Stimulated activated naive CD8-positive, alpha-beta T cell treated with anti-CD3 and anti-CD28 coated beads, Interleukin-15, amount 100 ng/mL, for 72 hours (primary cell): ENCODE measurements at regions not wholly inside any gene's neighbourhood (a gene's known extent, or its start where the extent isn't known, plus 50 kb on each side); places are given as distances from the start of the nearest gene placed in this dataset.
A peak's percentile ranks its signal among the peaks of the same experiment; 100 is the strongest.

Source experiments
- ATAC-seq: fragments of 150-1000 bp; cut with Tn5 transposase; 2 replicates; pipeline ENCODE4 v1.10.0; 2021; ENCODE audit warnings: mild to moderate bottlenecking, moderate library complexity
- DNase-seq, 2 donors: peaks; one replicate each; pipeline ENCODE4 v3.0.0; 2021 to 2022
- H3K27ac Mint-ChIP-seq, 2 donors: one replicate each; pipeline ENCODE4 v1.8.0; 2022; ENCODE audit warnings: mild to moderate bottlenecking in 2 of 2, mixed read lengths in 2 of 2, moderate library complexity in 2 of 2
- H3K27me3 Mint-ChIP-seq: one replicate; pipeline ENCODE4 v1.8.0; 2022; ENCODE audit warnings: mixed read lengths
- H3K4me1 Mint-ChIP-seq: one replicate; pipeline ENCODE4 v1.8.0; 2022; ENCODE audit warnings: mild to moderate bottlenecking, mixed read lengths
- H3K4me3 Mint-ChIP-seq, 2 donors: one replicate each; pipeline ENCODE4 v1.8.0; 2022; ENCODE audit warnings: mild to moderate bottlenecking in 2 of 2, mixed read lengths in 2 of 2, moderate library complexity in 1 of 2
- H3K9me3 Mint-ChIP-seq, 2 donors: one replicate each; pipeline ENCODE4 v1.8.0; 2022; ENCODE audit warnings: mixed read lengths in 2 of 2

DNA sequence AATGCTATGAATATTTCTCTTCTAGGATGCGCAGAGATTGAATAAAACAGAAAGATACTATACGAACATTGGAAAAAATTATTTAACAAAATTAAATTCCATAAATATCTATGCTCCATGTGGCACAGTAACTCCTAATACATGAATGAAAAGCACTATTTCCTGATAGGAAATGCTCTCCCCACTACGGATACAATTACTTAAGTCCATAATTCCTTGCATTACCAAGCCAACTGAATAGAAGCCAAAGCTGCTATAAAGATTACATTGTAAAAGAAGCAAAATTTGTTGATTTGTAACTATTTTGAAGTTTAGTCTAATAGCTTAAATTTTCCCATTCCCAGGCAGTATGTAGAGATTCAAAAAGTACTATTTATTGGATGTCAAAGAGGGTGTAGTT lies 61.8 kb upstream of the SNX2 start:
- Mint-ChIP-seq H3K4me1 (no peaks in the 10 kb centered on the region), H3K4me3 (no peak overlapping the region), H3K27me3 (peaks cover 12% of the 10 kb centered on the region), H3K9me3 (no peaks in the 10 kb centered on the region), H3K27ac (no peak overlapping the region)
- DNase-seq = no peak
- no peak for ATAC-seq

DNA sequence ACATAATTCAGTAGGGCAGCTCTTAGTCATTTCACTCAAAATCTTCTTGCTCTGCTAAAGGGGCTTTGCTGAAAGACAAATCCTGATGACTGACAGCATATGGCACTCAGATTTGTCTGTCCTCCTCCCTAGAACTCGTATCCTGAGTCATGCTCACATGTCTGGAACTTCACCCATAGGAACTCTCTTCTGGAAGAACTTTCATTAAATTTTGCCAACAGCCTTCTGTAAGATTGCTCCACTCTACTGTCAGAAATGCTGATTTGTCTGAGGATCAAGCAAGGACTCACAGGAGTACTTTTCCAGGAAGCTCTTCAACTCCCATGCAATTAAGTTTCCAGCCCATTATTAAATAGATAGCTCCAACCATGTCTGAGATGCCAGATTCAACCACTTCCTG lies 59.8 kb upstream of the SNX2 start:
- no peak overlapping the region for H3K4me3 Mint-ChIP-seq

GRCh38 chr5:122718611-122719010 lies 56.3 kb upstream of the SNX2 start:
- Mint-ChIP-seq H3K4me3 (no peak overlapping the region), H3K27me3 (peaks cover 37% of the 10 kb centered on the region), H3K4me1 (no peaks in the 10 kb centered on the region), H3K9me3 (no peaks in the 10 kb centered on the region), H3K27ac (no peak overlapping the region)
- DNase-seq (no peak), ATAC-seq (no peak)

More for the DNA sequence above, 59.8 kb upstream of the SNX2 start:
- peaks cover 17% of the 10 kb centered on the region for H3K27me3 Mint-ChIP-seq
- H3K27ac Mint-ChIP-seq = peak overlapping the region in 1 of 2 donors; percentile 65
- H3K4me1 Mint-ChIP-seq = no peaks in the 10 kb centered on the region
- ATAC-seq (no peak), DNase-seq (no peak)
- H3K9me3 Mint-ChIP-seq = no peaks in the 10 kb centered on the region

GRCh38 chr5:122719991-122720746 lies 54.7 kb upstream of the SNX2 start:
- H3K9me3 Mint-ChIP-seq = no peaks in the 10 kb centered on the region
- H3K4me1 Mint-ChIP-seq = no peaks in the 10 kb centered on the region
- no peak for DNase-seq
- H3K27me3 Mint-ChIP-seq = peaks cover 34% of the 10 kb centered on the region
- H3K27ac Mint-ChIP-seq = no peak overlapping the region
- H3K4me3 Mint-ChIP-seq = no peak overlapping the region
- ATAC-seq = no peak

DNA sequence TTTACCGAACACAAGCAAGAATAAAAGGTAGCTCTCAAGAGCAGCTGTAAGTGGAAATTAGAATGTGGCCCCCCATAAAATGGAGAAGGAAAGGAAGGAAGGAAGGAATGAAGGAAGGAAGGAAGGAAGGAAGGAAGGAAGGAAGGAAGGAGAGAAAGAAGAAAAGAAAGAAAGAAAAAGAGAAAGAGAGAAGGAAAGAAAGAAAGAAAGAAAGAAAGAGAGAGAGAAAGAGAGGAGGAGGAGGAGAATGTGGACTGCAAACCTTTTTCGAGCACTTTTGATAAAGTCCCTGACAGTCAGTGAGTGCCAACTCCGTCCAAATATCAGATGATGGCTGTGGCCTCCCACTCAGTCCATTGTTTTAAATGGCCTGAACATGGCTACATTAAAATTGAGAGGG lies 53.8 kb upstream of the SNX2 start:
- Mint-ChIP-seq H3K27ac (no peak overlapping the region), H3K27me3 (peaks cover 29% of the 10 kb centered on the region), H3K4me1 (no peaks in the 10 kb centered on the region), H3K9me3 (no peaks in the 10 kb centered on the region), H3K4me3 (no peak overlapping the region)
- ATAC-seq = no peak
- no peak for DNase-seq

DNA sequence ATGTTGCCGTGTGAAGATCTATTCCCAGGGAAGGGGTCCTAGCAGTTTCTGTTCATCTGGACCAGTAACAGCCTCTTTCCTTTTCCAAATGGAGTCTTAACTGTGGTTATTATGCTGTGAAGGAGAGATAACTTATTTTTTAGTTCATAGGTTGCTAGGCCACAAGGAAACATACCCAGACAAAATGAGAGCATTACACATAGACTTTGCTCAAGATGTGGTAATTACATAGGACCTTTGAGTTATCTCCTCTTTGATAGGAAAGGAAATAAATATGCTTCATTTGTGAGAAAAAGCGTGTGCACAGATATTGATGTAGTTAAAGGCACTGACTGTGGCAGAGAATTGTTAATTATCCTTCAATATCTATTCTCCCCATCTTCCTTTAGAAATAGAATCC lies 52.5 kb upstream of the SNX2 start:
- H3K4me1 Mint-ChIP-seq = no peaks in the 10 kb centered on the region

GRCh38 chr5:122723606-122724352 lies 51.1 kb upstream of the SNX2 start:
- Mint-ChIP-seq H3K9me3 (no peaks in the 10 kb centered on the region), H3K27ac (no peak overlapping the region), H3K4me1 (no peaks in the 10 kb centered on the region), H3K4me3 (no peak overlapping the region), H3K27me3 (peaks cover 28% of the 10 kb centered on the region)
- DNase-seq (peak in 1 of 2 donors; percentile 9), ATAC-seq (peak; percentile 73)

More for the DNA sequence above, 52.5 kb upstream of the SNX2 start:
- Mint-ChIP-seq H3K9me3 (no peaks in the 10 kb centered on the region), H3K27me3 (peaks cover 25% of the 10 kb centered on the region), H3K4me3 (no peak overlapping the region), H3K27ac (no peak overlapping the region)
- ATAC-seq = no peak
- DNase-seq = no peak
